GM23338 (cell line): ENCODE measurements at regions not wholly inside any gene's neighbourhood (a gene's known extent, or its start where the extent isn't known, plus 50 kb on each side); places are given as distances from the start of the nearest gene placed in this dataset.
"Not testable (repeated sequence)": the region's sequence is repeated elsewhere in the genome, so short reads cannot be mapped to it uniquely, and the experiment has no call there.

Experiments
- ATAC-seq: fragments of 200-7000 bp; cut with Tn5 transposase; 3 replicates; pipeline ENCODE4 v1.9.1; 2020
- DNase-seq: peaks from one replicate; pipeline ENCODE4 v3.0.0-alpha.2; 2015; ENCODE audit warnings: low spot score
- H2AFZ ChIP-seq: fragments of 200-600 bp; sonication (generic); 2 replicates; pipeline ENCODE4 v1.8.0; 2016; ENCODE audit warnings: antibody characterized with exemption, mild to moderate bottlenecking, moderate library complexity
- H3F3A ChIP-seq: fragments of 200-600 bp; sonication (generic); replicated peaks from 2 replicates; pipeline ENCODE4 v1.8.0; 2017; ENCODE audit warnings: antibody characterized with exemption, mixed run types, low read depth
- H3K27ac ChIP-seq: fragments of 200-600 bp; sonication (generic); 2 replicates; pipeline ENCODE4 v1.6.1; 2016; ENCODE audit warnings: low read depth
- H3K27me3 ChIP-seq: fragments of 200-600 bp; sonication (generic); 2 replicates; pipeline ENCODE4 v1.8.0; 2016; ENCODE audit warnings: mild to moderate bottlenecking, mixed run types, moderate library complexity; ENCODE audit not compliant: insufficient read depth
- H3K36me3 ChIP-seq: fragments of 200-600 bp; sonication (generic); 2 replicates; pipeline ENCODE4 v1.8.0; 2016; ENCODE audit warnings: mild to moderate bottlenecking; ENCODE audit not compliant: insufficient read depth
- H3K4me1 ChIP-seq: fragments of 200-600 bp; sonication (generic); 2 replicates; pipeline ENCODE4 v1.8.0; 2016; ENCODE audit warnings: mild to moderate bottlenecking, moderate library complexity; ENCODE audit not compliant: insufficient read depth
- H3K4me2 ChIP-seq: fragments of 200-600 bp; sonication (generic); 2 replicates; pipeline ENCODE4 v1.7.1; 2017; ENCODE audit warnings: mixed run types
- H3K4me3 ChIP-seq: fragments of 200-600 bp; sonication (generic); 2 replicates; pipeline ENCODE4 v1.6.1; 2016; ENCODE audit warnings: mixed run types
- H3K79me2 ChIP-seq: fragments of 200-600 bp; sonication (generic); replicated peaks from 2 replicates; pipeline ENCODE4 v1.8.0; 2017; ENCODE audit warnings: mild to moderate bottlenecking; ENCODE audit not compliant: insufficient read depth
- H3K9me2 ChIP-seq: fragments of 200-600 bp; sonication (generic); 2 replicates; pipeline ENCODE4 v1.8.0; 2017; ENCODE audit not compliant: insufficient read depth
- H4K20me1 ChIP-seq: fragments of 200-600 bp; sonication (generic); replicated peaks from 2 replicates; pipeline ENCODE4 v1.8.0; 2017; ENCODE audit warnings: mild to moderate bottlenecking; ENCODE audit not compliant: insufficient read depth
- H3K27ac Mint-ChIP-seq: 2 replicates; pipeline ENCODE4 v1.8.0; 2020; ENCODE audit warnings: inconsistent platforms, mild to moderate bottlenecking, moderate library complexity, mixed read lengths
- H3K27me3 Mint-ChIP-seq: 3 replicates; pipeline ENCODE4 v1.8.0; 2022; ENCODE audit warnings: low read depth, mild to moderate bottlenecking, moderate library complexity, mixed read lengths, inconsistent platforms; ENCODE audit not compliant: insufficient read depth, poor library complexity
- H3K36me3 Mint-ChIP-seq: 3 replicates; pipeline ENCODE4 v1.8.0; 2021; ENCODE audit warnings: low read depth, mild to moderate bottlenecking, inconsistent platforms, moderate library complexity, mixed read lengths
- H3K4me1 Mint-ChIP-seq: 3 replicates; pipeline ENCODE4 v1.8.0; 2020; ENCODE audit warnings: mild to moderate bottlenecking, inconsistent platforms, mixed read lengths
- H3K4me3 Mint-ChIP-seq: 3 replicates; pipeline ENCODE4 v1.8.0; 2021; ENCODE audit warnings: moderate library complexity, mild to moderate bottlenecking, inconsistent platforms, mixed read lengths
- H3K9me3 Mint-ChIP-seq: 3 replicates; pipeline ENCODE4 v1.8.0; 2020; ENCODE audit warnings: moderate library complexity, mild to moderate bottlenecking, inconsistent platforms, mixed read lengths
- CREB1 ChIP-seq: fragments of 250-450 bp; sonication (Bioruptor Pico); IDR thresholded peaks from 2 replicates; pipeline ENCODE4 v1.5.0; 2020; ENCODE audit warnings: low read depth, mild to moderate bottlenecking, moderate library complexity
- EZH2 ChIP-seq: fragments of 200-600 bp; sonication (generic); IDR thresholded peaks from one replicate; pipeline ENCODE4 v1.8.0; 2017; ENCODE audit warnings: antibody characterized with exemption, mild to moderate bottlenecking, low read depth; ENCODE audit not compliant: unreplicated experiment
- NANOG ChIP-seq: IDR thresholded peaks from 2 replicates; pipeline ENCODE4 v1.6.1; 2016; ENCODE audit warnings: antibody characterized with exemption, borderline replicate concordance
- POLR2AphosphoS5 ChIP-seq: IDR thresholded peaks from 2 replicates; pipeline ENCODE4 v1.6.1; 2016; ENCODE audit warnings: antibody characterized with exemption, low read depth
- STAT1 ChIP-seq: IDR thresholded peaks from one replicate; pipeline ENCODE4 v1.6.1; 2016; ENCODE audit warnings: antibody characterized with exemption; ENCODE audit not compliant: unreplicated experiment
- ZNF114 ChIP-seq: fragments of 250-450 bp; sonication (Bioruptor Pico); IDR thresholded peaks from 2 replicates; pipeline ENCODE4 v1.5.0; 2020; ENCODE audit warnings: mild to moderate bottlenecking, moderate library complexity
- ZNF331 ChIP-seq: fragments of 250-450 bp; sonication (Bioruptor Pico); IDR thresholded peaks from 2 replicates; pipeline ENCODE4 v1.5.0; 2020; ENCODE audit warnings: low read depth, mild to moderate bottlenecking, moderate library complexity
- TF ChIP-seq, protein P1 (sequence below): fragments of 250-450 bp; sonication (Bioruptor Pico); IDR thresholded peaks from 2 replicates; pipeline ENCODE4 v1.5.0; 2020; ENCODE audit warnings: mild to moderate bottlenecking, moderate library complexity
- TF ChIP-seq, protein P2 (sequence below): IDR thresholded peaks from 2 replicates; pipeline ENCODE4 v1.6.1; 2016; ENCODE audit warnings: antibody characterized with exemption
- TF ChIP-seq, protein P3 (sequence below): IDR thresholded peaks from one replicate; pipeline ENCODE4 v1.6.1; 2018; ENCODE audit warnings: antibody characterized with exemption; ENCODE audit not compliant: unreplicated experiment

DNA sequence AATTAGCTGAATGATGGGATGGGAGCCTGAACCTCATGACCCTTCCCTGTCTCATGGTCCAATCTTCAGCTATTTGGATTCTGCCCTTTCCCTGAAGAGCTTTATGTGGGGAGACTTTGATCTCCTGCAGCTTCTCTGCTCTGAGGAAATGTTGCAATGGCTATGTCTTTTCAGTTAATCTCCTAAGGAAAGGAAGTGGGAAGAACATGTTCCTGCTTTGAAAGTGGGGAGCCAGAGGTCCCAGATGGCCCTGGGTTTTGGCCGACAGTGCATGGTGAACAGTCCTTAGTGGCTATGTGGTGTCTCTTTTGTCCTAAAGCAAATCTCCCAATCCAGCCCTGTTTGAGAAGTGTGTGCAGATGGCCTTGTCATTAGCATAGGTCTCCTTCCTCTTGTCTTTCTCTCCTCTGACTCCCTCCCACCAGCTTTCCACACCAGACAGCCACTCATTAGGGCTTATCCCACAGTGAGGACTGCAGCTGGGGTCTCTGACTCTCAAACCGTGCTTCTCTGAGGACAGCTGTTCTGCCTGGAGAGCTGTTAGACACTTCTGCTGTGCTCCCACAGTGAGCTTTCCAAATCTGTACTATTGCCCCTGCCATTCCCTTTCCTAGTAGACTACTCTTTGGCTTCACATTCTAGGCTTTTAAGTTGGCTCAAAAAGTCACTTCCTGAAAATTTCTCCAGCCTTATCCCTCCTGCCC, 365.8 kb upstream of the UMPS start:
- TF ChIP-seq STAT1 (no peak), ZNF331 (CRISPR knock-in tag) (no peak), POLR2AphosphoS5 (no peak), ZNF114 (CRISPR knock-in tag) (no peak), NANOG (no peak), EZH2 (no peak), CREB1 (CRISPR knock-in tag) (no peak)
- TF ChIP-seq, protein P1, sequence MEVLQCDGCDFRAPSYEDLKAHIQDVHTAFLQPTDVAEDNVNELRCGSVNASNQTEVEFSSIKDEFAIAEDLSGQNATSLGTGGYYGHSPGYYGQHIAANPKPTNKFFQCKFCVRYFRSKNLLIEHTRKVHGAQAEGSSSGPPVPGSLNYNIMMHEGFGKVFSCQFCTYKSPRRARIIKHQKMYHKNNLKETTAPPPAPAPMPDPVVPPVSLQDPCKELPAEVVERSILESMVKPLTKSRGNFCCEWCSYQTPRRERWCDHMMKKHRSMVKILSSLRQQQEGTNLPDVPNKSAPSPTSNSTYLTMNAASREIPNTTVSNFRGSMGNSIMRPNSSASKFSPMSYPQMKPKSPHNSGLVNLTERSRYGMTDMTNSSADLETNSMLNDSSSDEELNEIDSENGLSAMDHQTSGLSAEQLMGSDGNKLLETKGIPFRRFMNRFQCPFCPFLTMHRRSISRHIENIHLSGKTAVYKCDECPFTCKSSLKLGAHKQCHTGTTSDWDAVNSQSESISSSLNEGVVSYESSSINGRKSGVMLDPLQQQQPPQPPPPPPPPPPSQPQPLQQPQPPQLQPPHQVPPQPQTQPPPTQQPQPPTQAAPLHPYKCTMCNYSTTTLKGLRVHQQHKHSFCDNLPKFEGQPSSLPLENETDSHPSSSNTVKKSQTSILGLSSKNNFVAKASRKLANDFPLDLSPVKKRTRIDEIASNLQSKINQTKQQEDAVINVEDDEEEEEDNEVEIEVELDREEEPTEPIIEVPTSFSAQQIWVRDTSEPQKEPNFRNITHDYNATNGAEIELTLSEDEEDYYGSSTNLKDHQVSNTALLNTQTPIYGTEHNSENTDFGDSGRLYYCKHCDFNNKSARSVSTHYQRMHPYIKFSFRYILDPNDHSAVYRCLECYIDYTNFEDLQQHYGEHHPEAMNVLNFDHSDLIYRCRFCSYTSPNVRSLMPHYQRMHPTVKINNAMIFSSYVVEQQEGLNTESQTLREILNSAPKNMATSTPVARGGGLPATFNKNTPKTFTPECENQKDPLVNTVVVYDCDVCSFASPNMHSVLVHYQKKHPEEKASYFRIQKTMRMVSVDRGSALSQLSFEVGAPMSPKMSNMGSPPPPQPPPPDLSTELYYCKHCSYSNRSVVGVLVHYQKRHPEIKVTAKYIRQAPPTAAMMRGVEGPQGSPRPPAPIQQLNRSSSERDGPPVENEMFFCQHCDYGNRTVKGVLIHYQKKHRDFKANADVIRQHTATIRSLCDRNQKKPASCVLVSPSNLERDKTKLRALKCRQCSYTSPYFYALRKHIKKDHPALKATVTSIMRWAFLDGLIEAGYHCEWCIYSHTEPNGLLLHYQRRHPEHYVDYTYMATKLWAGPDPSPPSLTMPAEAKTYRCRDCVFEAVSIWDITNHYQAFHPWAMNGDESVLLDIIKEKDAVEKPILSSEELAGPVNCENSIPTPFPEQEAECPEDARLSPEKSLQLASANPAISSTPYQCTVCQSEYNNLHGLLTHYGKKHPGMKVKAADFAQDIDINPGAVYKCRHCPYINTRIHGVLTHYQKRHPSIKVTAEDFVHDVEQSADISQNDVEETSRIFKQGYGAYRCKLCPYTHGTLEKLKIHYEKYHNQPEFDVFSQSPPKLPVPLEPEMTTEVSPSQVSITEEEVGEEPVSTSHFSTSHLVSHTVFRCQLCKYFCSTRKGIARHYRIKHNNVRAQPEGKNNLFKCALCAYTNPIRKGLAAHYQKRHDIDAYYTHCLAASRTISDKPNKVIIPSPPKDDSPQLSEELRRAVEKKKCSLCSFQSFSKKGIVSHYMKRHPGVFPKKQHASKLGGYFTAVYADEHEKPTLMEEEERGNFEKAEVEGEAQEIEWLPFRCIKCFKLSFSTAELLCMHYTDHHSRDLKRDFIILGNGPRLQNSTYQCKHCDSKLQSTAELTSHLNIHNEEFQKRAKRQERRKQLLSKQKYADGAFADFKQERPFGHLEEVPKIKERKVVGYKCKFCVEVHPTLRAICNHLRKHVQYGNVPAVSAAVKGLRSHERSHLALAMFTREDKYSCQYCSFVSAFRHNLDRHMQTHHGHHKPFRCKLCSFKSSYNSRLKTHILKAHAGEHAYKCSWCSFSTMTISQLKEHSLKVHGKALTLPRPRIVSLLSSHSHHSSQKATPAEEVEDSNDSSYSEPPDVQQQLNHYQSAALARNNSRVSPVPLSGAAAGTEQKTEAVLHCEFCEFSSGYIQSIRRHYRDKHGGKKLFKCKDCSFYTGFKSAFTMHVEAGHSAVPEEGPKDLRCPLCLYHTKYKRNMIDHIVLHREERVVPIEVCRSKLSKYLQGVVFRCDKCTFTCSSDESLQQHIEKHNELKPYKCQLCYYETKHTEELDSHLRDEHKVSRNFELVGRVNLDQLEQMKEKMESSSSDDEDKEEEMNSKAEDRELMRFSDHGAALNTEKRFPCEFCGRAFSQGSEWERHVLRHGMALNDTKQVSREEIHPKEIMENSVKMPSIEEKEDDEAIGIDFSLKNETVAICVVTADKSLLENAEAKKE (CRISPR knock-in tag): no peak
- TF ChIP-seq, protein P2, sequence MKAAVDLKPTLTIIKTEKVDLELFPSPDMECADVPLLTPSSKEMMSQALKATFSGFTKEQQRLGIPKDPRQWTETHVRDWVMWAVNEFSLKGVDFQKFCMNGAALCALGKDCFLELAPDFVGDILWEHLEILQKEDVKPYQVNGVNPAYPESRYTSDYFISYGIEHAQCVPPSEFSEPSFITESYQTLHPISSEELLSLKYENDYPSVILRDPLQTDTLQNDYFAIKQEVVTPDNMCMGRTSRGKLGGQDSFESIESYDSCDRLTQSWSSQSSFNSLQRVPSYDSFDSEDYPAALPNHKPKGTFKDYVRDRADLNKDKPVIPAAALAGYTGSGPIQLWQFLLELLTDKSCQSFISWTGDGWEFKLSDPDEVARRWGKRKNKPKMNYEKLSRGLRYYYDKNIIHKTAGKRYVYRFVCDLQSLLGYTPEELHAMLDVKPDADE: no peak
- TF ChIP-seq, protein P3, sequence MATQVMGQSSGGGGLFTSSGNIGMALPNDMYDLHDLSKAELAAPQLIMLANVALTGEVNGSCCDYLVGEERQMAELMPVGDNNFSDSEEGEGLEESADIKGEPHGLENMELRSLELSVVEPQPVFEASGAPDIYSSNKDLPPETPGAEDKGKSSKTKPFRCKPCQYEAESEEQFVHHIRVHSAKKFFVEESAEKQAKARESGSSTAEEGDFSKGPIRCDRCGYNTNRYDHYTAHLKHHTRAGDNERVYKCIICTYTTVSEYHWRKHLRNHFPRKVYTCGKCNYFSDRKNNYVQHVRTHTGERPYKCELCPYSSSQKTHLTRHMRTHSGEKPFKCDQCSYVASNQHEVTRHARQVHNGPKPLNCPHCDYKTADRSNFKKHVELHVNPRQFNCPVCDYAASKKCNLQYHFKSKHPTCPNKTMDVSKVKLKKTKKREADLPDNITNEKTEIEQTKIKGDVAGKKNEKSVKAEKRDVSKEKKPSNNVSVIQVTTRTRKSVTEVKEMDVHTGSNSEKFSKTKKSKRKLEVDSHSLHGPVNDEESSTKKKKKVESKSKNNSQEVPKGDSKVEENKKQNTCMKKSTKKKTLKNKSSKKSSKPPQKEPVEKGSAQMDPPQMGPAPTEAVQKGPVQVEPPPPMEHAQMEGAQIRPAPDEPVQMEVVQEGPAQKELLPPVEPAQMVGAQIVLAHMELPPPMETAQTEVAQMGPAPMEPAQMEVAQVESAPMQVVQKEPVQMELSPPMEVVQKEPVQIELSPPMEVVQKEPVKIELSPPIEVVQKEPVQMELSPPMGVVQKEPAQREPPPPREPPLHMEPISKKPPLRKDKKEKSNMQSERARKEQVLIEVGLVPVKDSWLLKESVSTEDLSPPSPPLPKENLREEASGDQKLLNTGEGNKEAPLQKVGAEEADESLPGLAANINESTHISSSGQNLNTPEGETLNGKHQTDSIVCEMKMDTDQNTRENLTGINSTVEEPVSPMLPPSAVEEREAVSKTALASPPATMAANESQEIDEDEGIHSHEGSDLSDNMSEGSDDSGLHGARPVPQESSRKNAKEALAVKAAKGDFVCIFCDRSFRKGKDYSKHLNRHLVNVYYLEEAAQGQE: no peak
- H3F3A ChIP-seq: no peaks in the 10 kb centered on the region
- Mint-ChIP-seq H3K4me1 (peaks cover 20% of the 10 kb centered on the region), H3K4me3 (no peak overlapping the region), H3K27me3 (peaks cover 2% of the 10 kb centered on the region), H3K36me3 (peaks cover 6% of the 10 kb centered on the region; the same call in 2 of the 3 replicates), H3K27ac (no peak overlapping the region), H3K9me3 (peaks cover 14% of the 10 kb centered on the region)
- no peak overlapping the region for H3K4me3 ChIP-seq
- peaks cover 9% of the 10 kb centered on the region for H3K4me1 ChIP-seq
- H3K79me2 ChIP-seq: no peaks in the 10 kb centered on the region
- H3K4me2 ChIP-seq: no peak overlapping the region
- no peak for ATAC-seq
- H3K9me2 ChIP-seq: peaks cover 9% of the 10 kb centered on the region; the same call in 1 of the 2 replicates
- H2AFZ ChIP-seq: no peak overlapping the region
- no peak overlapping the region for H3K27ac ChIP-seq
- H3K27me3 ChIP-seq: no peaks in the 10 kb centered on the region
- no peak for DNase-seq
- H4K20me1 ChIP-seq: no peaks in the 10 kb centered on the region
- no peaks in the 10 kb centered on the region for H3K36me3 ChIP-seq

DNA sequence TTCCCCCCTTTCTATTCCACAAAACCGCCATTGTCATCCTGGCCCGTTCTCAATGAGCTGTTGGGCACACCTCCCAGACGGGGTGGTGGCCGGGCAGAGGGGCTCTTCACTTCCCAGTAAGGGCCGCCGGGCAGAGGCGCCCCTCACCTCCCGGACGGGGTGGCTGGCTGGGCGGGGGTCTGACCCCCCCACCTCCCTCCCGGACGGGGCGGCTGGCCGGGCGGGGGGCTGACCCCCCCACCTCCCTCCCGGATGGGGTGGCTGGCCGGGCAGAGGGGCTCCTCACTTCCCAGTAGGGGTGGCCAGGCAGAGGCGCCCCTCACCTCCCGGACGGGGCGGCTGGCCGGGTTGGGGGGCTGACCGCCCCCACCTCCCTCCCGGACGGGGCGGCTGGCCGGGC, 363.6 kb upstream of the UMPS start:
- H3K36me3 ChIP-seq, H2AFZ ChIP-seq, H3K79me2 ChIP-seq, H3K4me1 Mint-ChIP-seq, H3K4me1 ChIP-seq, H3K27ac ChIP-seq, H3K27me3 Mint-ChIP-seq, H3K4me3 ChIP-seq, H3K27ac Mint-ChIP-seq, ATAC-seq, H3K9me2 ChIP-seq, H3K27me3 ChIP-seq, H3F3A ChIP-seq, DNase-seq, H4K20me1 ChIP-seq, H3K4me2 ChIP-seq, H3K4me3 Mint-ChIP-seq: not testable (repeated sequence)
- Mint-ChIP-seq H3K9me3 (peaks cover 21% of the 10 kb centered on the region), H3K36me3 (peaks cover 15% of the 10 kb centered on the region; the same call in 2 of the 3 replicates)
